Omental fat pad (tissue), 3 donors: ENCODE measurements at regions not wholly inside any gene's neighbourhood (a gene's known extent, or its start where the extent isn't known, plus 50 kb on each side); places are given as distances from the start of the nearest gene placed in this dataset.

ENCODE experiments used
- ATAC-seq: fragments of 150-250 bp; one replicate; pipeline ENCODE4 v1.9.1; 2016; ENCODE audit warnings: mild to moderate bottlenecking, moderate library complexity; ENCODE audit not compliant: low FRiP score
- DNase-seq: peaks from one replicate; pipeline ENCODE4 v3.0.0-alpha.2; 2019; ENCODE audit warnings: low spot score
- CTCF ChIP-seq, 3 donors: fragments of 450-650 bp; IDR thresholded peaks; one replicate each; pipeline ENCODE4 v1.5.1; 2016 to 2017; ENCODE audit warnings: antibody characterized with exemption in 3 of 3, mild to moderate bottlenecking in 3 of 3, moderate library complexity in 2 of 3

GRCh38 chr11:10930972-10931760 is 73.3 kb upstream of the ZBED5 start:
- DNase-seq, result no peak
- peak; percentile 77 for ATAC-seq
- TF ChIP-seq CTCF (IDR thresholded peaks at IDR 0.05), result no peak

- TF ChIP-seq CTCF (IDR thresholded peaks at IDR 0.05), result no peak
- ATAC-seq, result peak; percentile 0
- no peak for DNase-seq
Observed at GRCh38 chr11:10930224-10930971, 72.5 kb upstream of the ZBED5 start.

- no peak for DNase-seq
- no peak for ATAC-seq
- TF ChIP-seq CTCF (IDR thresholded peaks at IDR 0.05), result no peak
Observed at GRCh38 chr11:10927538-10927937, 69.7 kb upstream of the ZBED5 start.

- no peak for TF ChIP-seq CTCF (IDR thresholded peaks at IDR 0.05)
Observed at GRCh38 chr11:10926801-10927211, 69.0 kb upstream of the ZBED5 start.

GRCh38 chr11:10925149-10925926 is 67.5 kb upstream of the ZBED5 start:
- TF ChIP-seq CTCF (IDR thresholded peaks at IDR 0.05), result no peak
- DNase-seq, result no peak
- ATAC-seq, result no peak

More at GRCh38 chr11:10926801-10927211, 69.0 kb upstream of the ZBED5 start:
- no peak for DNase-seq
- ATAC-seq, result no peak

- TF ChIP-seq CTCF (IDR thresholded peaks at IDR 0.05), result no peak
- DNase-seq (no peak), ATAC-seq (no peak)
Observed at GRCh38 chr11:10923882-10924281, 66.0 kb upstream of the ZBED5 start.
